HG02840 (cell line): ENCODE measurements at regions not wholly inside any gene's neighbourhood (a gene's known extent, or its start where the extent isn't known, plus 50 kb on each side); places are given as distances from the start of the nearest gene placed in this dataset.

Experiments used
- ATAC-seq: cut with Tn5 transposase; IDR thresholded peaks from one replicate; pipeline ENCODE4 v1.9.1; 2021; ENCODE audit warnings: mild to moderate bottlenecking, moderate library complexity, moderate number of reproducible peaks; ENCODE audit not compliant: unreplicated experiment, low FRiP score

DNA sequence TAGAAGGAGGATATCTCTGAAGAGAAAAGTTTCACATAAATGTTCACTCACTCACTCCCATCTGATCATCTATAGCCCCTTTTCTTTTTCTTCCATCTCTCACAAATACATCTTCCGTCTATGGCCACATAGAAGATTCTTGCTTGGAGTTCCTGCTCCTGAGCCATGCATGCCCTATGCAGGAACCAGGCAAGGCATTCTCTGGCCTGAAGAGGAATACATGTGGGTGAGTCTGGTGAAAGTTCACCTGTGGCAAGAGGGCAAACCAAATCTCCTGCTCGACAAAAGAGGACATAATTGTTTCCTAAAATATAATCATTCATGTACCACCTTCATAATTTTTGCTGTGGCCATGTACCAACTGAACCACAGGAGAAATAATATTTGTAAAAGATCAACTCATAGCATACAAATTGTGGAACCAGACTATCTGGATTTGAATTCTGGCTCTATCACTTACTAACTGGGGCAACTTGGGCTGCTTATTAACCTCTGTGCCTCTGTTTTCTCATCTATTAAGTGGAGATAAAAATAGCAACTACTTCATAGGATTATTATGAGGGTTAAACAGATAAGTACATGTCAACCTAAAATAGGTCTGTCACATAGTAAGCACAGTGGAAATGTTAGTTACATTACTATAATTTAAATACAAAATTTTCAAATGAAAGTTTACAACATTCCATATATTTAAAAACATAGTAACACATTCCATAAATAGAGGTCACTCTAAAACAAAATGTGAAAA is 121.2 kb upstream of the NFIB start:
- no peak for ATAC-seq

DNA sequence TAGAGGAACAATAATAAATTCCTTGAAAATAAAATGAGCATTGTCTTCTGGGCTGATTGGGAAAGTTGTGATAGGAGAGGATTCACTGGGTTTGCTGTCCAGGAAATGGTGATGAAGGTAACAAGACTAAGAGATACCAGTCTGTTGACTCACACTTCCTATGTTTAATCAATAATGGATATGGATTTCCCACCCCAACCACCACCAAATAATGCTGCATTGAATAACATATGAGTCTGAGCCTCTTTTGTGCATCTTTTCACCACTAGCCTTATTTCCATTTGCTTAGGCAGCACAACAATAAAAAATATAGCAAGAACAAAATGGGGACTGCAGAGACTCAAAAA is 120.2 kb upstream of the NFIB start:
- ATAC-seq: no peak

DNA sequence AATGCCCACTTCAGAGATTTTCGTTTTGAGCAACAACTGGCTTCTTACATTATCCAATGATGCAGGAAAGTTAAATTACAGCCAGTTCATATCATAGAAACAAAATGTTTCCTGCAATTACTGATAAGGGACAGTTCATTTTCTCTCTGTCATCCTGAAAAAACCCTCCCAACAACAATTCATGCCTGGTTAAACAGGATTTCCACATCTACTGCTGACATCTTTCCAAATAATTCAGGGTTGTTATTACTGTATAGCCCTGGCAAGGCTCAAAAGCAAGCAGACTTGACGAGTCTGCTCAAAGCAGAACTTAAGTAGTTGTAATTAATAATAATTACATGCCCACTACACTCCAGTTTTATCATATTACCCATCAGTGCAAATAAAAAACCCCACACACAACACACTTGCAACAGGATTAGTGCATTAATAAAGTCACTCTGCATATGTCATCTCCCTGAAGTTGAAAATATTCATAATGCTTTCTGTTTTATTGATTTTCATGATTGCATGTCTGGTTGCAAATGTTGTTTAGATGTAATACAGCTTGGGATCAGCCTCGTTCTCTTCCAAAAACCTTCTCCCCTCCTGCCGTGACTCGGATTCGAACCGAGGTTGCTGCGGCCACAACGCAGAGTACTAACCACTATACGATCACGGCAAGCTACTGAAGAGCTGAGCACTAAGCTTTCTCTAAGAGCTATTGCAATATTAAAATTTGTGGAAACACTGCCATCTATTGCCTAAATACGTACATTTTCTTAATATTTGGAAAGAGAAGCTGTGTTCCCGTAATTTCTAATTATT is 119.6 kb upstream of the NFIB start:
- no peak for ATAC-seq

DNA sequence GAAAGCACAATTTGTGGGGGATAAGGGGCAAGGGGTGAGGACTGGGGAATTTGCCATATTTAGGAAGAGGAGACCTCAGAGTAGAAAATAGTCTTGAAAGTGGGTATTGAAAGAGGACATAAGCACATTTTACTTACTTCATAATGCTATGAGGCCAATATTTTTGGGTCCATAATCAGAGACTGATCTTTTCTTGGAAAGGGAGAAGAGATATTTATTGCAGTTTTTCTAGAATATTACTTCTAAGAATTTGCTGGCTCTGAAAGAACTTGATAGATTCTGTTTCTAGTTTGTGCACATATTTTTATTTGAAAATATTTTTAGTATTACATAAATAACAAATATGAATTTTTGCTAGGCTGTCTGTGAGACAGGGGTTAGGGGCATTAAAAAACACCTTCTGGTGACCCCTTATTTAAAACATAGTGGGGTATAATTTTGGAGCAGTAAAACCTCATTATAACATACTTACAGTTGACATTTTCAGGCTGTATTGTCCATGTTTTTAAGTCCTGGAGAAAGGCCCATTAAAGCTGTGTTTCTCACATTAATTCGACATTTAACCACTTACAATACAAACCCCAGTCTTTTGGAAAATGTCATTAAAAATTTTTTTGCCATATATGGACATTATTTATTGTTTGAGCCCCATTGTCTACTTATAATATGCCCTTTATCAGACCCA is 118.9 kb upstream of the NFIB start:
- no peak for ATAC-seq

- no peak for ATAC-seq
Measured at GRCh38 chr9:14428781-14429230, 114.9 kb upstream of the NFIB start.

GRCh38 chr9:14427419-14427818 is 113.5 kb upstream of the NFIB start:
- ATAC-seq: no peak

DNA sequence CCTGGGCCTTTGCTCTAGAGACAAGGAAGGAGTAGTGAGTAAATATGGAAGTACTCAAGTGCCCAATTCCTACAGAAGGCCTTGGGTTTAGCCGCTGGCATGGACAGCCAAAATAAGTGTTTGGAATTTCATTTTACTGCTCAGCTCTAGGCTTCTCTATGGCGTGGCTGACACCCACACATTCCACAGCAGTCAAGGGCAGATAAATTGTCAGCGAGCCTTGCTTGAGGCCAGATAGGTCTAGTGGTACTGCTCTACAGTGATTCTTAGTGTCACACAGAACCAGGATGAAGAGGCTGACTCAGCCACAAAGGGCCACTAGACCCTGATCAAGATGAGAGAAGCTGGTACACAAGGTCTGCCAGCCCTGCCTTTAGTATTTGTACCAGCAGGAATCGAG is 111.0 kb upstream of the NFIB start:
- ATAC-seq: no peak

DNA sequence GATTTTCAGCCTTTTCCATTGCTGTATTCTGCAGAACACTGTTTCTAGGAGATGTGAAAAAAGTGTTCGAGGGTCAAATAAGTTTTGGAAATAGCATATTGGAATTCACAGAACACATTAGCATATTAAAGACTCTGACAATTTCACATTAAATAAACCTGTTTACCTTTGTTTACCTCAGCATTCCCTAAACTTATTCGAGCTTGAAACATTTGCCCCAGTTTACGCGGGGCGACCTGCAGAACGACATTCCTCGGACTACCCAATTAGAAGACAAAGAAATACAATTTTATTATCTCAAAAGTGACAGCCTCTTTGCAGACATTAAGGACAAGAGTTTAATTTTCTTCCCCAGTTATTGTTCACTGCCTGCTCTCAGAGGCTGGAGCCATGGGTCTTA is 110.3 kb upstream of the NFIB start:
- no peak for ATAC-seq

- ATAC-seq: no peak
Measured at GRCh38 chr9:14423815-14424261, 109.9 kb upstream of the NFIB start.

DNA sequence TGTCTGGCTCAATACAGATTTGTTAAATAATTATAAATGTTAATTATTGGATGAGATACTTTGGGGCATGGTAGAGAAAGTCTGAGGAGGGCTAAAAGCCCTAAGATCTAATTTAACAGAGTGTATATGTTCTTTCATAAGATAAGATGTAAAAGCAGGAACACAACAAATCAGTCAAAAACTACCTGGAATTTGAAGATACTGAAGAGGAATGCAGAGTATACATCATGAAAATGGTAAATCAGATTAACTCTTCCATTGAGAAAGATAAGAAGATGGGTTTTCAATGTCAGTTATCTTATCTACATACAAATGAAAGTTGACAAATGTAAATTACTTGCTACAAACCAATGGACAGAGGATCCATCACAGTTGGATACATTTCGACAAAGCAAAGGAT is 107.3 kb upstream of the NFIB start:
- no peak for ATAC-seq

GRCh38 chr9:14418941-14419937 is 105.3 kb upstream of the NFIB start:
- no peak for ATAC-seq

GRCh38 chr9:14418301-14418940 is 104.5 kb upstream of the NFIB start:
- no peak for ATAC-seq

DNA sequence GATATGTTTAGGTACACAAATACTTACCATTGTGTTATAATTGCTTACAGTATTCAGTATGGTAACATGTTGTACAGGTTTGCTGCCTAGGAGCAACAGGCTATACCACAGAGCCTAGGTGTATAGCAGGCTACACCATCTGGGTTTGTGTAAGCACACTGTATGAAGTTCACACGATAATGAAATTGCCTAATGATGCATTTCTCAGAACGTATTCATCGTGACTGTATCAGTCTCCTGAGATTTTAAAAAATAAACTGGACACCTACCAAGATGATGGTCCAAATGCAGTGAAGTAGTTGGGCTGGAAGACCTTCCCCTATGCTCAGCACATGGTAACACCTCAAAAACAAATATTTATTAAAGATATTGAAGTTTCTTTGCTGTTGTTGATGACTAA is 103.3 kb upstream of the NFIB start:
- ATAC-seq: no peak

DNA sequence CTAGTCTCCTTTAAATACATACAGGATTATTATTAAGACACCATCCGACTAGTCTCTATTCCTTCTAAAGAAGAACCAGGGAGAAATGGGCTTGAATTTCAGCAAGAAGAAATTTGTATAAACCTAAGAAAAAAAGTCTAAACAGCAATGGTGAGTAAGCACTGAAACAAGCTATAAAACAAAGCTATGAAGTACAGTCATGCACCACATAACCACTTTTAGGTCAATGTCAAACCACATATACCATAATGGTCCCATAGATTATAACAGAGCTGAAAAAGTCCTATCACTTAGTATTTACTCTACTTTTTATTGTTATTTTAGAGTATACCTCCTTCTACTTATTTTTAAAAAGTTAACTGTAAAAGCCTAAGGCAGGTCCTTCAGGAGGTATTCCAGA is 102.0 kb upstream of the NFIB start:
- ATAC-seq: no peak

GRCh38 chr9:14413812-14414211 is 99.9 kb upstream of the NFIB start:
- ATAC-seq: no peak

DNA sequence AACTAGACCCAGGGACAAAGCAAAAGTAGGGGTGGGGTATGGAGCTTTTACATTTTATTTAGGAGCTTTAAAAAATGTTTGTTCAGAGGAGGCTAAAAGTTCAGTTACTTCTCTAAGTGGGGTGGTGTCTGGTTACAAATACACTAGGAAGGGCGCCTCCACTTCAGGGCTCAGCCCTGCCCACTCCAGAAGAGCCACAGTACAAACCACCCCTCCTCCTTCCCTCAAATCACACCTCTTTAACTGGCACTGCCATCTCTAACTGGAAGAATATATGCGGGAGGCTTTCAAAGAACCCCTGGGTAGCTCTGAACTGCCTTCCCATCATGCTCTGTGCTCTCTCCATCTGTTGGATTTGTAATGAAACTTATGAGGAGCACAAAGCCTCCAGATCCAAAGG is 98.8 kb upstream of the NFIB start:
- ATAC-seq: no peak

DNA sequence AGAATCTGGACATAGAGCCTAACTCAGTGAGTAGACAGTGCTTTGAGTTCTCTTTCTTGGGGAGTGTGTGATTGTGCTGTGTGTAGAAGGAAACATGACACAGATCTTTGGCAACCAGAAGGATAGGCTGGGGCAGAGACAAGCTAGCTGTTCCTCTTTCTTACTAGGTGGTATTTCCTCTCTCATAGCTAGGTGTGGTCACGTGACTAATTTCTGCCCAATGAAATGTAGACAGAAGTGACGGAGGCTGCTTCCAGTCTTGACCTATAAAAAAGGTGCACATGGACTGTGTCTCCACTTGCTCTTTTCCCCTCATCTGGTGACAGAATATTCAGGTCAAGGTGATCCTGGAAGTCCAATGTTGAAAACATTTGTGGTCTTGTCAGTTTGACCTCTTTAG is 92.5 kb upstream of the NFIB start:
- no peak for ATAC-seq

DNA sequence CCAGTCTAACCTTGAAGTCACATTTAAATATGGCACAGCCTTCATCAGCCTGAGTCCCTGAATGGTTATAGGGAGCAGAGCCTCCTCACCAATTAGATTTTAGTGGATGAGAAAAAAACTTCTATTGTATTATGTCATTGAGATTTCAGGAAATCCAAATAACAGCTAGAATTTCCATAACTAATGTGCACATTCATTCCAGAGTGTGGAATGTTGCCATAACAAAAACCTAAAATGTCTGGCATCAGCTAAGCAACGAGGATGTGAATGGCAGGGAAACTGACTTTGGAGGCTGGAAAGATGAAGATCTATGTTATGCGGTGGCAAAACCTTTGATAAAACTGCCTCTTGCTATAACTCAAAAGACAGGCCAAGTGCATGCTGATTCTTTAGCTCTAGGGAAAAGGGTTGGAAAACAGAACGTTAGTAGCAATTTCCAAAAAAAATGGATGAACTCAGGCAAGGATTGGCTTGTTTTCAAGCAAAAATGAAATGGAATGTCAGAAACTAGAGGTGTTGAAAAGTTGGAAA is 91.3 kb upstream of the NFIB start:
- ATAC-seq: no peak

GRCh38 chr9:14403081-14403480 is 89.1 kb upstream of the NFIB start:
- no peak for ATAC-seq
